GM21723 (cell line): ENCODE measurements at regions not wholly inside any gene's neighbourhood (a gene's known extent, or its start where the extent isn't known, plus 50 kb on each side); places are given as distances from the start of the nearest gene placed in this dataset.

Experiments
- ATAC-seq: cut with Tn5 transposase; IDR thresholded peaks from one replicate; pipeline ENCODE4 v1.9.1; 2021; ENCODE audit warnings: mild to moderate bottlenecking, moderate library complexity; ENCODE audit not compliant: unreplicated experiment

DNA sequence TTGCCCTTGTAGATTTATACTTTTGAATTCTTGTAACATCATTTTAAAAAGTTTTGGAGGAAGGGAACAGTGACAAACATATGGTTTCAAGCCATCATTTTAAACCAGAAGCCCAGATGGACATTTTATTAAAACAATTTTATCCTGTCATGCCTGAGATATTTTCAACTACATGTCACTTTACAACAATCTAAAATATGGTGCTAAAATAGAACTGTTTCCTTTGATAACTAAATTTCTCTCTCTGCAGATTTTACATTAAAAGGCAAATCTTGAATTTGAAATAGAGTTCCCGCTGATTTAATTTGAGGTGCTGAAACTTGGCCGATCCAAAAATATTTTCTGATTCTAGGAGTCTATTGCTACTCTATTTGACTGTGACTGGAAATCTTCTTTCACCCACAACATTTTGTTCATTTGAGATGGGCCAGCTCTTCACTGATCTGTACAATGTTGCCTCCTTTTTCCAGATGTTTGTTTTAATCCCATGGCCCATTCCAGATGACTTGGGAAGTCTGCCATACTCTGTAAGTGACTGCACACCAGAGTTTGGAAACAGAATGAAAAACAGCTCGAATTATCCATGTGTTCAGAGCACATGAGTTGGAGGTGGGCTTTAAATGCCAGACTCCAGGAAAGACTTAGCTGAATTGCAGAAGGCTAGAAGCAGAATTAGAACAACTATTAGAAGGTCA lies 402.5 kb downstream of the TMEM135 start:
- no peak for ATAC-seq

DNA sequence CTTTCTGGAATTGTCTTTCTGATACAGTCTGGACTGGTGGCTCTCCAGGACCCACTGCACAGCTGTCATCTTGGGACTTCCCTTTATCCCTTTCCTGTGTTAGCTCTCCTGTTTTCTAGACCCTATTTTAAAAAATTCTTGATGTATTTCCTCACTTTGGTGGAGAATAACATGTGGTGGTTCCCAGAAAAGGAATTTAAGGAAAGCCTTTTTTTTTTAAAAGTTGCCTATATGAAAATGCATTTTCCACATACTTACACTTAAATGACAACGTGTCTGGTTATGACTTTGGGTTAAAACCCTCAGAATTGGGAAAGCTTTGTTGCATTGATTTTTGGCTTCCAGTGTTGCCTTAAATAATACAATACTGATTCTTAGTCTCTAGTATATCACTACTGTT lies 400.7 kb downstream of the TMEM135 start:
- no peak for ATAC-seq

DNA sequence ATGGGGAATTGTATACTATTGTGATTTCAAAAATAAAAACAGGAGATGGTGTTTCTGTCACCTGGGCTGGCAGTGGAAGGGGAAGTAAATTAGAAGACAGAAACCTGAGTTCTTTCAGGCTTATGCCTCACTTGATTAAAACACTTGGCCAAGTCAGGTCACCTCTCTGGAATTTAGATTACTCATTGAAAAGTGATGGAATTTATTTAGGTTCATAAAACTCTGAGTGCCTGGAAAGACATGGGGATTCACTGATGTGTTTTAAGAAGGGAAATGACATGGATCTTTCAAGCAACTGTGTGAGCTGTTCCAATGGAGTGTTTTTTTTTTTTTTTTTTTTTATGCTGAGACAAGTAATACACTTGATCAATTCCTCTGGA lies 400.1 kb downstream of the TMEM135 start:
- no peak for ATAC-seq

DNA sequence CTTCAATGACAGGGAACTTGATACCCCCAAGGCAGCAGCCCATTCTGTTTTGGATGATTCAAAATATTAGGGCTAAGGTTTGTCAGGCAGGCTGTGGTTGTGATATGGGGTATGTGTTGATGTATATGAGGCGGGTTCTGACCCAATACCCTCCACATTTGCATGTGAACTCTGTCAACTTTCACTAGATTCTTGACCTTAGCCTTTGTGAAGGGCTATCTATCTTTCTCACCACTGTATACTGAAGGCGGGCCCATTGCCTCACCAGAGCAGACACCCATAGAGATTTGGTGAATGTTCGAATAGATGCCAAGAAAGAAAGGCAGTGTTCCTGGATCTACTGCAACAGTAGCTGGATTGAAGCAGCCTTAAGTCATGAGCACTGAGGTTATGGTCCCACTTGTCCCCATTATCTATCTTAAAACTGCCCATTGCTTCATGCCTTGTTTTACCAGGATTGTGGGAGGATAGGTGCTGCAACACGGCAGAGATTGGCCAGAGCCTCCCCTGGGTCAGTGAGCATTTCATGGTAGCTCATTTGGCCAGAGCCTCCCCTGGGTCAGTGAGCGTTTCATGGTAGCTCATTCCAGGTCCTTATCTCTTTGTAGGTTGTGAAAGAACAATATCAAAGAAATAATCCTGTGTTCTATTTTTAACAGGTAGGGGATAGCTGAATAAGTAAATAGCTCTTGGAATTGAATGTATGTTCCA lies 399.6 kb downstream of the TMEM135 start:
- ATAC-seq, result no peak

DNA sequence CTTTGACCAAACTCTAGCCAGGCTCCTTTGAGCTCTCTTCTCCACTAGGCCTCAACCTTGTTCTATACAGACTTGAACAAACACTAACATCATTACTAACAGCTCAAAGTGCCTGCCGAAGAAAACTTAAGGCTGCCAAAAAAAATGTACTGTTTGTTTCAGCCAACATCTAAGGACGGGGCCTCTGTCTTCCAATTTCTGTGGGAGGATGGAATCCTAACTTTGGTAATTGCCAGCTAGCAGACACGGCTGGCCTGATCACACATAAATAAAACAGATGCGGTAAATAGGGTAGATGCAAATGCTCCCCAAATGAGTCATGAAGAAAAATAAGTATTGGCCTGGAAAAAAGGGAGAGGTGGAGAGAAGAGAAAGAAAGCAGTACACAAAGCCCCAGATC lies 394.3 kb downstream of the TMEM135 start:
- ATAC-seq, result no peak

DNA sequence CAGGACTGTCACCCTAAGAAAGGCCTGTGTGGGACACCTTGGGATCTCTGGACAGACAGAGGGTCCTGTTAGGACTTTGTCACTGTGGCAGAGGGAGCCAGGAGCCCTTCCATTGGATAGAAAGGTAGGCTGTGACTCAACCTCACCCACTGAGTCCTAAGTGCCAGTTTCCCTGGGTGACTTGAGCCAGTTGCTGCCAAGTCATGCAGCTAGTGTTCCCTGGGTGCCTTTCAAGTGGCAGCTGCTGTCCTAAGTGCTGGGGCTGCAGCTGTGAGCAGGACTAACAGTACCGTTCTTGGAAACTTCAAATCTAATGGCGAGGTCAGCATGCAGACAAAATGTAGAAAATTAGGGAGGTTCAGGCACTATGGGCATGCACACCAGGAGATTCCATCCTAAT lies 393.7 kb downstream of the TMEM135 start:
- ATAC-seq, result no peak

DNA sequence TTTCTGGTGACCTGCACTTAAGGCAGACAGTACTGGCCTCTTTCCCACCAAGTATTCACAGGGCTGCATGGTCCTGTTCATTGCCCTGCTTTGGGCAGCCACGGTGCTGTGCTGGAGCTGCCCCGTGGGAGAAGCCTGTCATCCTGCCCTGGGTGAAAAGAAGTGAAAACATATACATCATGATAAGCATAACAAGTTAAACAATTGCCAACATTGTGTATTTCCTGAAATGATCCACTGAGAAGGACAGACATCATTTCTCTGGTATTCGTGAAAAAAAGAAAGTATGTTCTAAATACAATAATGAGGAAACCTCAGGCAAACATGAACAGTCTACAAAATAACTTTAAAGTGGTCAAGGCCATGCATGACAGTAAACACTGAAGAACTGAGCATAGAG lies 393.1 kb downstream of the TMEM135 start:
- no peak for ATAC-seq

DNA sequence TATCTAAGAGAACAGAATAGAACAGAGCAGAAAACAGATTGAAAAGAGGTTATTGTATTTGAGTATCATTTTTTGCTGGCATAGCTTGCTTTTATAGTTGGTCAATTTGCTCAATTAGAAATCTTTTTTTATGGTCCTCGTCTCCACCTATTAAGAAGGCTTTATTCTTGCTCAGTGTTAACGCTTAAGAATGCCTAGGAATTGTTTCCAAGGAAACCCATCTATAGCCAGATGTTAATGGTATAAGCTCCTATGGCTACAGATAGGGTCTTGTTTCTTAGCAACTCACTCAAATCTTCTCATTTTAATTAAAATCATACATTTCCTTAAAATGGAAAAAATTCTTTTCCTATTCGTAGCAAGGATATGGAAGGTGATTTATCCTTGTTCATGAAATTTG lies 392.3 kb downstream of the TMEM135 start:
- ATAC-seq, result no peak

DNA sequence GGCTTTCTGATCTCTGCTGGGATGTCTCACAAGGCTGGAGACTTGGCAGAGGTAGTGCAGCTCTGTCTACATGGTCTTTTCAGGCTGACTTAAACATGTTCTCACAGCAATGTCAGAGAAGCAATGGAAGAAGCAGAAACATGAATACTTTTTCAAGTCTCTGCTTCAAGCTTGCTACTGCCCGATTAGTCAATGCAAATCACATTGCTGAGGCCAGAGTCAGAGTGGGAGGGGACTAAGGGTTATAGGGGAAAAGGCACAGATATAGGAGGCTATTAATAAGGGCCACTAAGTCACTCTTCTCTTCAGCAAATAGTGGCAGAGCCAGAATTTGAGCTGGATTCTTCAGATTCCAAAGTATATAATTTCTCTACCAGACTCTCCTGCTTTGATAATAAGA lies 390.5 kb downstream of the TMEM135 start:
- no peak for ATAC-seq

DNA sequence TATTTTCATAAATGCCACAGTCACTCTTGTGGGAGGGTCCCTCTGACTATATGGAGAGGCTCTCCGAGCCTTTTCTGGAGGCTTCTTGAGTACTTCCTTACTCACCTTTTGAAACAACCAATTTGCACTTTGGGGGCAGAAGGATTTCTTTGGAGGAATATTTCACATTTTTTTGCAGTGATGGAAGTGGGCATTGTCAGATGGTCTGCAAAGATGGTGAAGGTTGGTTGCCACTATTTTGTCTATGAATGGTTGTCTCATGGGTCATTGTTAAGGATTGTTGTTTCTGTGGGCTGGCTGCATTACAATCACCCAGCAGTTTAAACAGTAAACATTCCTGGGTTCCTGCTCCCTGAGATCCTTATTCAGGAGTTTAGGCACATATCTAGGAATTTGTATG lies 388.2 kb downstream of the TMEM135 start:
- no peak for ATAC-seq

DNA sequence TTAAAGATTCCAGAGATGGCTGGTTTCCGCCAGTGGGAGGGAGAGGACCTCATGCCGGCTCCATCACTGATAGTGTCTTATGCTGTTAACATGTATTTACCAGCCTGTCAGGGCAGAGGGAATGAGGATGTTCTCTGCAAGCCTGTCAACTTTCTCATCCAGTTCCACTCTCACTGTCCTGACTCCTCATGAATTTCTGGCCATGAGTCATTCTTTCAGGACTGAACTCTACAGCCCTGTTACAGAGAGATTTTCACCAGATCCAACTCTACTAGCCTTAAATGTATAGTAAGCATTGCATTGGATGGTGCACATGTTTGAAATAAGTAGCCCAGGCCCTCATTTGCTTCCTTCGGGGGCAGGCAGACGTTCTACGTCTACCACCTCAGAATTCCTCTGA lies 387.7 kb downstream of the TMEM135 start:
- no peak for ATAC-seq

DNA sequence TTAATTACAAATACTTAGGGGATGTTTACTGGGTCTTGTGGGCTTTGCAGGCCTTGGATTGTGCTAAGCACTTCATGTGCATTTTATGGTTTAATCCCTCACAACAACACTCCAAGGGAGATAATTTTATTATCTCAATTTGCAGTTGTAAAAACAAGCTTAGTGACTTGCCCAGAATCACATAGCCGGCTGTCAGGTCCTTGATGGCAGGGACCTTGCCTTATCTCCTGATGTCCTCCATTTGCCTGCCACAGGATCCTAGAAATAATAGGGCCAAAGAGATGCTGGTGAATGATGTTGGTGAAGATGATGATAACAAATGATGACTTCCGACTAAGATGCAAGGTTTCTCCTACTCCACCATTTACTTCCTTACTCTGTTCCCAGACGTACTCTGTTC lies 385.4 kb downstream of the TMEM135 start:
- ATAC-seq, result no peak

DNA sequence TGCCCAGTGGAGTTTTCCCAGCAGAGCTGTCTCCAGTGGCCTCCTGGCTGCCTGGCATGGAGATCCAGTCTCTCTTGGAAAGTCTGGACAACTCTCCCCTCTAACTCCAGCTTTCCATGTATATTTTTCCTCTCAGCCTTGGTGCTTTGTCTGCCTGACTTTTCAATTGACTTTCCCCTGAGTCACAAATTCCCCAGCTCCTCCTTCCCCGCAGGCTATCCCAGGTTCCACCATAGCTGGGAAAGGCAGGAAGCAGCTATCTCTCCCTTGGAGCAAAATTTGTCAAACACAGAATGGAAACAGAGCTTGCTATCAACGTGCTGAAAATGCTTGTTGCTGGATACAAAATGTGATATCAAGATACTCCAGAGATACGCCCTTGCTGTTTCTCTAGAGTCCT lies 384.8 kb downstream of the TMEM135 start:
- ATAC-seq, result no peak

DNA sequence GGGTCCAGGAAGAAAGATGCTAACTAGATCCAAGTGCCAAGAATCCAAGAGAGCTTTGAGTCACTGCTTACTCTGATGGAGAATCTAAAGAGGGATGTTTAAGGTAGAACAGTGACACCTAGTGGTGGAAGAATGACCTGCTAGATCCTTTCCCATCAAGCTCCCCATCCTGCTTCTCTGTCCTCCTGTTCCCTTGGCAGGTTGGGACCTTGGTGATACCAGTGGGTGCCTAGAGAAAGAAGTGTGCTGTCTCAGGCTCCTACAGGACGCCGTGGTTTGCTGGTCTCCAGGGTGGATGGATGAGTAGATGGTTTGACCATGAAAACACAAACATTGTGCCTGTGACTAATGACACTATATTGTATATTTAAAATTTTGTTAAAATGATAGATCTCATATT lies 383.7 kb downstream of the TMEM135 start:
- peak; percentile 83 for ATAC-seq

DNA sequence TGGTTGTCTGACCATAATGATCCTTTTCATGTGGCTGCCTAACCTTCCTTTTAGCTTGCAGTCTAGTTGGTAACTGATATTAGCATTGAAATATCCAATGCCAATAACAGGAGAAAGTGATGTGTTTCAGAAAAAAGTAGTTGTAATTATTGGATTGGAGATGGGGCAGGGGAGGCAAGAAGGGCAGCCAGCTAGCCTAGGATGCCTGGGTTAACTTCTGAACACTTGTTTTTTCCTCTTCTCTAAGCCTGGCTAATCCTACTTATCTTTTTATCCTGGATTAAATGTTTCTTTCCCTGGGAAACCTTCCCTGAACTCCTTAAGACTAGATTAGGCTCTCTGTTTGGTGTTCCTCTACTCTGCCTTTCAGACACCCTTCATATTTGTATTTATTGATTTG lies 380.2 kb downstream of the TMEM135 start:
- no peak for ATAC-seq

DNA sequence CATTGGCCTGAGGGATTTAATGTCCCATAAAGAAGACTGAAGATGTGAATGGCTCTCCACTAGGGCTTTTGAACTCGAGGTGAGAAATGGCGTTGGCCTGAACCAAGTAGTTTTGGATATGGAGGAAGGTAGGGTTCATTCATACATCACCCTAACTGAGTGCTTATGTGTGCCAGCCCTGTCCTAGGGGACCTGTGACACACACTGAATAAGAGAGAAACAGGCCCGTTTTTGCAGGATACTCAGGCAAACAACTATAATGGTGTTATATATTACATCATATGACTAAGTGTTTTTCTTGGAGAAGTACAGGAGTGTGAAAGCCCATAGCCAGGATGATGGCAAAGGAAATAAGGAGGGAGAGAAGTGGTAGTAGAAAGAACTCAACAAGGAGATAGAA lies 368.1 kb downstream of the TMEM135 start:
- no peak for ATAC-seq

DNA sequence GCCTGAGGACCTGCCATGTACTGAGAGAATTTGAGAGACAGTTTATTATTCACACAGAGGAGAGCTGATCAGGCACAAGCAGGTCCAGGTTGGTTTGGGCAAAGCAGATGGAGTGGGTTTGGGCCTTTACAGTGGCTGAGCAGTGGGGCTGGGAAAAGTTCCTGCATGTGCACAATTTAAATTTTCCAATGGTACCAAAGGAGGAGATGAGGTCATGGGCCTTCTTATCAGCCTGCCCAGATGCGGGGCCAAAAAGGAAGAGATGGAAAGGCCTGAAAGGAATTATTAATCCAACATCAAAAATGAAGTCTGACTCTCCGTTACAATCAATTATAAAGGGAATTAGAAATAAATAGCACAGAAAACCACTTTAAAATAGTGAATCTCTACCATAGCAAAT lies 367.6 kb downstream of the TMEM135 start:
- ATAC-seq, result no peak

DNA sequence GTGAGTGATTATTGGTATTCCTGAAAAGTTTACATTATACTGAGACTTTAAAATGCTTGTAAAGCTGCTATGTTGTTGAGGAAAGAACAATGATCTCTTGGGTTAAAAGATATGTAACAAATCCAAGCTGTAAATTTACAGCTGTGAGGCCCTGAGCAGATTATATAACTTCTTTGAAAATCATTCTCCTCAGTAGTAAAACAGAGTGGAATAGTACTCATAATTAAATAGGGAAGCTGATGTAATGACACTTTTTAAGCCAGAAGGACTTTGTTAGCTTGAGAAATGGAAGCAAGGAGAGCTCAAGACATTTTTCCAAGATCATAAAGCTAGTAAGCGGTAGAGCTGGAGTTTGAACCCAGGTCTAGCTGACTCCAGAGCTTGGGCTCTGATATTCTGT lies 363.9 kb downstream of the TMEM135 start:
- ATAC-seq, result no peak

DNA sequence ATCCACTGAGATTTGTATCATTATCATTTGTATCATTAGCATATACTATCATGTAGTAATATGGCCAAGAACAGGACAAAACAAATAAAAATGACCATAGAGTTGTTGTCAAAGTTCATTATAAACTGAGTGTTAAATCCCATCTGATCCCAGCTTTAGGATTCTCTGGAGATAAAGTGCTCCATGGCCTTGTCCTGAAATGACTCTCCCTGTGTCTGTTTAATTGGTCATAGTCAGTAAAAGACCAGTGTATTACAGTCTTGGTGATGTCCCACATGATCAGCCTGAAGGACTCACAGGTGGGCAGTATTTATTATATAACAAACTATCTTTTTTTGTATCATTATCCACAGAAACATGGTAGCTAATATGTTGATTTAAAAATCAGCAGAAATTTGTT lies 361.6 kb downstream of the TMEM135 start:
- no peak for ATAC-seq

DNA sequence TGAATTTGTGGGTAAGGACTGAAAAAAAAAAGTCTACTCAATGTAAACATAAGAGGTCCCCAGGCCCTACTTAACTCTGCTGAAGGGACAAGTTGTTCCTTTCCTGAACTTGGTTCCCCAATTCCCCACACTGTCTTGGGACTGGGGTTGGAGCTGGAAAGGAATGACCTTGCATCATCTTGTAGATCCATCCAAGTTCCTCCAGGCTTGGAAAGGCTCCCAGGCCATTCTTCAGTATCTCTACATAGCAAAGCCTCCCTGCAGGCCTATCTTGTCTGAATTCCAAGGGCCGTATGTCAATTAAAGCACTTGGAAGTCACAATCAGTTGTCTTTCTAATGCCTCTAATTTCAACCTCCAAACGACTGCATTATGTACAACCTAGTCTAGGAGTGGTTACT lies 361.2 kb downstream of the TMEM135 start:
- ATAC-seq, result no peak

DNA sequence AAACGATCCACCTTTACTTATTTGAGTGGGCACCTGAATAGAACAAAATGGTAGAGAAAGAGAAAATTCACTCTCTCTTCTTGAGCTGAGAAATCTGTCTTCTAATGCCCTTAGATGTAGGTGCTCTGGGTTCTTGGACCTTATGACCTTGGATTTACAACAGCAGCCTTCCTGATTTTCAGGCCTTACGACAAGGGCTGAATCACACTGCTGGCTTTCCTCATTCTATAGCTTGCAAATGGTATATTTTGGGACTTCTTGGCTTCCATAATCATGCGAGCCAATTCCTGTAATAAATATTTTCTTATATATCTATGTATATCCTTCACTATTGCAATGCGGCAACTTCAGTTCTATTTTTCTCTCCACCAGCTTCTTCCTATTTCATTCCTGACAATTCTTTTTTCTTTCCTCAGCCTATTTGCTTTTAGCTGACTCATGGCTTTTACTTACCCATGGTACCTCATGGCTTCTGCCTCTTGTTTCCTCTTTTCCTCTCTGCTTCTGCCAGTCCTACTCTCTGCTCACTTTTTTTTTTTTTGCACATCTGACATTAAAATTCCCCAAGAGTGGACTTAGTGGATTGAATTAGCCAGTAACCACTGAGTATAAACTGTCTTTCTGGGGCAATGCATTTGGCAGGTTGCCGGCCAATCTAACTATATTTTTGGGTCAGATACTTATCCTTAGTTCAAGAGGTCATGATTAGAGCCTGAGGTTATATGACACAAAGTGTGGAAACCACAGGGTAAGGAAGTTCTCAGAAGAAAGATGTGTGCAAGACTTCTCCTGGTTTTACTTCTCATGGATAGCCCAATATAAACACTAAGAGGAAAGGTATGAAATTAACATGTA lies 359.5 kb downstream of the TMEM135 start:
- ATAC-seq, result no peak

DNA sequence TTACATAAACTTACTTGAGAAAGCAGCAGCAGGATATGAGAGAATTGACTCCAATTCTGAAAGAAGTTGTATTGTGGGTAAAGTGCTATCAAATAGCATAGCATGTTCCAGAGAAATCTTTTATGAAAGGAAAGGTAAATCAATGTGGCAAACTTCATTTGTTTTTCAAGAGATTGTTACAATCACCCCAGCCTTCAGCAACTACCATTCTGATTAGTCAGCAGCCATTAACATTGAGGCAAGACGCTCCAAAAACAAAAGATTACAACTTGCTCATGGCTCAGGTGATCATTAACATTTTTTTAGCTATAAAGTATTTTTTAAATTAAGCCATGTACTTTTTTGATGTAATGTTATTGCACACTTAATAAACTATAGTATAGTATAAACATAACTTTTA lies 357.2 kb downstream of the TMEM135 start:
- ATAC-seq, result no peak
